Keratinocyte (primary cell): ENCODE measurements at regions not wholly inside any gene's neighbourhood (a gene's known extent, or its start where the extent isn't known, plus 50 kb on each side); places are given as distances from the start of the nearest gene placed in this dataset.

Experiments used
- DNase-seq: peaks from one replicate; pipeline ENCODE4 v3.0.0-alpha.2; 2011; ENCODE audit warnings: low read depth, missing footprints, low spot score
- FAIRE-seq: peaks from 2 replicates; lab custom pipeline; 2011; peaks lifted over from hg19 to GRCh38; lab: Jason Lieb, UNC
- H2AFZ ChIP-seq: 2 replicates; pipeline ENCODE4 v1.6.0; 2012; ENCODE audit warnings: low read length, control low read depth, inconsistent platforms; ENCODE audit not compliant: control insufficient read depth
- H3K27ac ChIP-seq: 2 replicates; pipeline ENCODE4 v1.5.1; 2011; ENCODE audit warnings: low read length; ENCODE audit not compliant: control insufficient read depth, insufficient read depth
- H3K27me3 ChIP-seq: 3 replicates; pipeline ENCODE4 v1.6.0; 2011; ENCODE audit warnings: low read length; ENCODE audit not compliant: control insufficient read depth, insufficient read depth; ENCODE audit errors: extremely low read depth
- H3K36me3 ChIP-seq, 2 experiments: 2 replicates in 1 of 2; 3 replicates in 1 of 2; pipeline ENCODE4 v1.5.1; 2011; ENCODE audit warnings: low read length in 2 of 2, mild to moderate bottlenecking in 1 of 2; ENCODE audit not compliant: control insufficient read depth in 2 of 2, insufficient read depth in 2 of 2; ENCODE audit errors: extremely low read depth in 1 of 2
- H3K4me1 ChIP-seq: 3 replicates; pipeline ENCODE4 v1.5.1; 2011; ENCODE audit warnings: low read length; ENCODE audit not compliant: control insufficient read depth, insufficient read depth; ENCODE audit errors: extremely low read depth
- H3K4me2 ChIP-seq: 3 replicates; pipeline ENCODE4 v1.6.0; 2011; ENCODE audit warnings: low read depth, low read length; ENCODE audit not compliant: control insufficient read depth, insufficient read depth; ENCODE audit errors: extremely low read depth
- H3K4me3 ChIP-seq, 3 experiments: fragments of 200-600 bp in 1 of 3; sonication (generic) in 1 of 3; 2 replicates in 2 of 3; 3 replicates in 1 of 3; pipeline ENCODE4 v1.5.1; 2011 to 2016; ENCODE audit warnings: low read length in 3 of 3, mild to moderate bottlenecking in 3 of 3, control low read depth in 2 of 3, inconsistent platforms in 1 of 3, low read depth in 1 of 3, mixed read lengths in 1 of 3, mixed run types in 1 of 3, moderate library complexity in 1 of 3; ENCODE audit not compliant: control insufficient read depth in 2 of 3, insufficient read depth in 2 of 3; ENCODE audit errors: extremely low read depth in 1 of 3
- H3K79me2 ChIP-seq: 2 replicates; pipeline ENCODE4 v1.6.0; 2012; ENCODE audit warnings: low read length; ENCODE audit not compliant: control insufficient read depth, insufficient read depth
- H3K9ac ChIP-seq: 3 replicates; pipeline ENCODE4 v1.6.0; 2011; ENCODE audit warnings: low read length; ENCODE audit not compliant: control insufficient read depth, insufficient read depth; ENCODE audit errors: extremely low read depth
- H3K9me1 ChIP-seq: 3 replicates; pipeline ENCODE4 v1.6.0; 2011; ENCODE audit warnings: low read length; ENCODE audit not compliant: control insufficient read depth, insufficient read depth; ENCODE audit errors: extremely low read depth
- H3K9me3 ChIP-seq: 2 replicates; pipeline ENCODE4 v1.5.1; 2012; ENCODE audit warnings: low read depth, low read length; ENCODE audit not compliant: control insufficient read depth
- H4K20me1 ChIP-seq: 3 replicates; pipeline ENCODE4 v1.6.0; 2011; ENCODE audit warnings: low read length; ENCODE audit not compliant: control insufficient read depth, insufficient read depth; ENCODE audit errors: extremely low read depth
- EZH2 ChIP-seq: IDR thresholded peaks from one replicate; pipeline ENCODE4 v1.6.1; 2012; ENCODE audit warnings: inconsistent platforms, mild to moderate bottlenecking, low read length, moderate library complexity
- dilution Hi-C: fragments of 300-500 bp; cut with MboI; formaldehyde crosslinking; loops from one replicate; pipeline ENCODE4 v1.7.0; 2020; ENCODE audit warnings: low sequenced_read_pairs; ENCODE audit not compliant: extremely low pct_ligation_motif_present
- TF ChIP-seq, protein P1 (sequence below), 3 experiments: IDR thresholded peaks in 1 of 3; conservative IDR thresholded peaks in 1 of 3; optimal IDR thresholded peaks in 1 of 3; 2 replicates in 2 of 3; 3 replicates in 1 of 3; pipeline versions ENCODE3 to v1.5.1; 2011; ENCODE audit warnings: low read length in 3 of 3, mild to moderate bottlenecking in 3 of 3, moderate library complexity in 2 of 3, control low read depth in 1 of 3, inconsistent platforms in 1 of 3; ENCODE audit not compliant: insufficient read depth in 2 of 3; ENCODE audit errors: extremely low read depth in 1 of 3

DNA sequence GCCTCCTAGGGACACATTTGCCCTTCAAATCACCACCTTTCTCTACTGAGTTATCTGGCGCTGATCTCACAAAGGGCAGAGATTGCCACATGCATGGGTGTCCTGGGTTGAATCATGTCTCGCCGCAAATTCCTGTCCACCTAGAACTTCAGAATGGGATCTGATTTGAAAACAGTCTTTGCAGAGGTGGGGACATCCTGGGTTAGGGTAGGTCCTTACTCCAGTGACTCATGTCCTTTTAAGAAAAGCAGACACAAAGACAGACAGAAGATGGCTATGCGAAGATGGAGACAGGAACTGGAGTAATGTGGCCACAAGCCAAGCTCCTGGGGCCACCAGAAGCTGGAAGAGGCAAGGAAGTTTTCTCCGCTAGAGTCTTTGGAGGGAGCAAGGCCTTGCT is 197.4 kb upstream of the SMIM21 start:
- TF ChIP-seq, protein P1, sequence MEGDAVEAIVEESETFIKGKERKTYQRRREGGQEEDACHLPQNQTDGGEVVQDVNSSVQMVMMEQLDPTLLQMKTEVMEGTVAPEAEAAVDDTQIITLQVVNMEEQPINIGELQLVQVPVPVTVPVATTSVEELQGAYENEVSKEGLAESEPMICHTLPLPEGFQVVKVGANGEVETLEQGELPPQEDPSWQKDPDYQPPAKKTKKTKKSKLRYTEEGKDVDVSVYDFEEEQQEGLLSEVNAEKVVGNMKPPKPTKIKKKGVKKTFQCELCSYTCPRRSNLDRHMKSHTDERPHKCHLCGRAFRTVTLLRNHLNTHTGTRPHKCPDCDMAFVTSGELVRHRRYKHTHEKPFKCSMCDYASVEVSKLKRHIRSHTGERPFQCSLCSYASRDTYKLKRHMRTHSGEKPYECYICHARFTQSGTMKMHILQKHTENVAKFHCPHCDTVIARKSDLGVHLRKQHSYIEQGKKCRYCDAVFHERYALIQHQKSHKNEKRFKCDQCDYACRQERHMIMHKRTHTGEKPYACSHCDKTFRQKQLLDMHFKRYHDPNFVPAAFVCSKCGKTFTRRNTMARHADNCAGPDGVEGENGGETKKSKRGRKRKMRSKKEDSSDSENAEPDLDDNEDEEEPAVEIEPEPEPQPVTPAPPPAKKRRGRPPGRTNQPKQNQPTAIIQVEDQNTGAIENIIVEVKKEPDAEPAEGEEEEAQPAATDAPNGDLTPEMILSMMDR (optimal IDR thresholded peaks at IDR 0.05 in 1 of 3, IDR thresholded peaks at IDR 0.05 in 1 of 3, conservative IDR thresholded peaks at IDR 0.05 in 1 of 3; ENCODE audit: extremely low read depth in 1 of 3, insufficient read depth in 2 of 3, low read length in 3 of 3) = no peak
- no peak for TF ChIP-seq EZH2
- no peaks in the 10 kb centered on the region for H3K4me1 ChIP-seq
- no peak overlapping the region for H3K9ac ChIP-seq
- H3K36me3 ChIP-seq = no peaks in the 10 kb centered on the region
- no peak for DNase-seq
- no peak overlapping the region for H3K4me2 ChIP-seq
- H3K9me3 ChIP-seq = peaks cover 3% of the 10 kb centered on the region
- FAIRE-seq = no peak
- H4K20me1 ChIP-seq = no peaks in the 10 kb centered on the region
- H2AFZ ChIP-seq = no peak overlapping the region
- H3K27me3 ChIP-seq = no peaks in the 10 kb centered on the region
- H3K79me2 ChIP-seq = no peaks in the 10 kb centered on the region
- H3K9me1 ChIP-seq = no peaks in the 10 kb centered on the region
- no peak overlapping the region for H3K27ac ChIP-seq
- H3K4me3 ChIP-seq = no peak overlapping the region
- dilution Hi-C loops = no loop called here

DNA sequence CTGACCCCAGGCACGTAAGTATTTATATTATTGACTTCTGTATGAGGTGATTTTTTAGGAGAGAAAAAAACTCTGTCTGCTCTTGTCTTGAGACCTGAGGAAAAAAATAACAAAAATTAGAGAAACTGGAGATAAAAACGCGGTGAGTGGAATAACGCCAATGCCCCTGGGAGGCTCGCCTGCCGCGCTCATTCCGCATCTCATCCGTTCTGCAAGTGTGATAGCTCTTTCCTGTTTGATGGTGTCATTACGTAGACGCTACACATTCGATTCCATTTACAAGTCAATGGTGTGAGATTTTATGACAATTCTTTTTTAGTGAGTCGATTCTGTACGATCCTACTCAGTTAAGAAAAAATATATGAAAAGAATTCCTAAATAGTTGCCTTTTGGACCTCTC is 194.3 kb upstream of the SMIM21 start:
- Histone ChIP-seq H3K36me3 (no peaks in the 10 kb centered on the region), H3K4me3 (no peak overlapping the region), H3K9me3 (peaks cover 3% of the 10 kb centered on the region), H2AFZ (no peak overlapping the region), H4K20me1 (no peaks in the 10 kb centered on the region), H3K4me1 (no peaks in the 10 kb centered on the region), H3K9ac (no peak overlapping the region), H3K27me3 (no peaks in the 10 kb centered on the region), H3K4me2 (no peak overlapping the region), H3K9me1 (no peaks in the 10 kb centered on the region), H3K79me2 (no peaks in the 10 kb centered on the region), H3K27ac (no peak overlapping the region)
- dilution Hi-C loops = no loop called here
- FAIRE-seq = no peak
- no peak for TF ChIP-seq EZH2
- TF ChIP-seq, protein P1 (optimal IDR thresholded peaks at IDR 0.05 in 1 of 3, IDR thresholded peaks at IDR 0.05 in 1 of 3, conservative IDR thresholded peaks at IDR 0.05 in 1 of 3; ENCODE audit: extremely low read depth in 1 of 3, insufficient read depth in 2 of 3, low read length in 3 of 3) = no peak
- no peak for DNase-seq
